NOMO-1 treated with DMSO at 0.1 percent for 48 hours (cell line): ENCODE measurements at regions not wholly inside any gene's neighbourhood (a gene's known extent, or its start where the extent isn't known, plus 50 kb on each side); places are given as distances from the start of the nearest gene placed in this dataset.
"Not testable (repeated sequence)": the region's sequence is repeated elsewhere in the genome, so short reads cannot be mapped to it uniquely, and the experiment has no call there.

ENCODE experiments used
- DNase-seq: peaks from one replicate; lab custom pipeline; 2025; ENCODE audit not compliant: unreplicated experiment; lab: John Stamatoyannopoulos, UW

DNA sequence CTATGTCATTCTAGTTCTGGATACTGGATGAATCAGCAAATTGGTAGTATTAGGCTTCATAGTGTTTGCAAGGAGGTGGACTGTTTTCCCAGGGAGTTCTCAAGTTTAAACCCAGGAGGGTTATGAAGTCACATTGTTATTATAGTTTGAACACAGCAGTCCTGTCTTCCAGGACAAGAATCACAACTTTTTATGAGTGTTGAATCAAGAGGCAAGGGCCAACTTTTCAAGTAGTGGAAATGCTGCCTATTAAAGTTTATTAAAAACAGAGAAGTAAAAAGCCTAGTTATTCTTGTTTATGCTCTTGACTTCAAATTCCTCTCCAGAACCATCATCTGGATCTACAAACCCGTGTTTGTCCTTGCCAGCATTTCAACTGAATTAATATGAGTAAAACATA, 86.3 kb upstream of the GOT2 start:
- DNase-seq: no peak

DNA sequence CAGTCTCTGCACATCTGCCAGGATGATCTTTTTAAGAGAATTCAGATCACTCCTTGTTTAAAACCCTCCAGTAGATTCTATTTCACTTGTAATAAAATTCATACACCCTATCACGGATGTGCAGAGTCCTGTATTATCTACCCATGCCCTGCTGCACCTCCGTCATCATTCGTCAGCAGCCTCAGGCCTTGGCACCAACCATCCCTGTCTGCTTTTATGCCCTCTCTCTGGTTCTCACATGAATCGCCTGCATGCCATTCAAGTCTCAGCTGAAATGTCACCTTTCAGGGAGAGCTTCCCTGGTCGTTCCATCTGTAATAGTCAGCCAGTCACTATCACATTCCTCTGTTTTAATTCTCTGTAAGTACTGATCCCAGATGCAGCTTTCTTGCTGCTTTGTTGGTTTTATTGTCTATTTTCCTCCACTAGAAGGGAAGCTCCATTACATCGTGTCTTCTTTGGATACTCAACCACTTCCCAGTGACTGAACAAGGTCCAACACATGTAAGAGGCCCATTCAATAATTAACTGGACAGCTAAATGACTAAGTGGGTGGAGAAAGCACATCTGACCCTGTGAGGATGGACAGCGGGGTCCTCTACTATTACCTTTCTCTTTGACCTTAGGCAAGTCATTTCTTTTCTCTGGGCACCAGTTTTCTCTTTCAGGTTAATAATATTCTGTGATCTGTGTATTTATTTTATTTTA, 81.2 kb upstream of the GOT2 start:
- DNase-seq: no peak

DNA sequence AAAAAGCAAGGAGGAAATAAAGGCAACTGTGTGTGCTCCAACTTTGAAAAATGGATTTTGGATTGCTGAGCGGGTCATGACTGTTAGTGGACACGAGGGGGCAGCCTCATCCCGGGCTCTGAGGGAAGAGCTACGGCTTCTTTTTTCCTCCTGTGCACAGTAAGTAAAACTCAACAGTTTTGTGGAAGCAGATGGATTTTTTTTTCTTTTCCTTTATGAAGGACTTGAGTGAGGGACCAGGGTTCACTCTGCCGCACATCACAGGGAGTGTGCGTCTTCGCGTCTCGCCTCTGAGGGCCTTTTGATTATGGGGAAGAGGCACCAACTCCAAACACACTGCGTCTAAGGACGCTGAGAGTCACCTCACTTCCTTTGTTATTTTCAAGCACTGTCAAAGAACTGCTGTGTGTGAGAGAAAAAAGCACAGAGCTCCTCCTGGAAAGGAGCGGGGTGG, 80.3 kb upstream of the GOT2 start:
- peak; percentile 63 for DNase-seq

DNA sequence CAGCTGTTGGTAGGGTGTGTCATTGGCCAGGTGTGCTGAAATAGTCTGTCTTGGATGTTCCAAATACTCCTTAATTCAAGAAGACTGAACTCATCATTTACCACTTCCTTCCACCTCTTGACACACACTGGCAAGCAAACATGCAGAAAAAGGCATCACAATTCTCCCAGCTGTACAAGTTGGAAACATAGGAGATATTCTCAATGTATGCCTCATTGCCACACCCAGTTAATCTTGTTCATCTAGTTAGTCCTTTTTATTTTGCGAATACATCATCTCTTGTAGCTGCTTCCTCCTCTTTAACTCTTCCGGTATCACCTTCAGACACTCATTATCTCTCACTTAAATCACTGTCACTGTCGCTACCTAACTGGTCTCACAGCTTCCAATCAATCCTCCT, 75.1 kb upstream of the GOT2 start:
- no peak for DNase-seq

DNA sequence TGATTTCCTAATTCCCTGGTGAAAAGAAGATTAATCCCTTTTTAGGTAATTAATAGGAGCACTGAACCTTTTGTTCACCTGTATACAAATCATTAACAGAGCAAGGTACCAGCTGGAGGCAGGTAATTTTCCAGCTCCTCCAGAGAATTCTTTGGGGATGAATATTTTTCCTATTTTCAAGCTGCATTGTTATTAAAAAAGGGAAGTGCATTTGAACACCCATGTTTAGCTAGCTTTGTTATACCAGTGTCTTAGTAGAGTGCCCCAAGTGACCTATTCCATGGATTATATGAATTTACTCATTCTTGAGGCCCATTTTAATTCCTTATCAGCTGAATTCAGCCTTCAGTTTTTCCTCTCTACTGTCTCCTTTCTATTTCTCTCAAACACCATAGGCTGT, 73.2 kb upstream of the GOT2 start:
- no peak for DNase-seq

DNA sequence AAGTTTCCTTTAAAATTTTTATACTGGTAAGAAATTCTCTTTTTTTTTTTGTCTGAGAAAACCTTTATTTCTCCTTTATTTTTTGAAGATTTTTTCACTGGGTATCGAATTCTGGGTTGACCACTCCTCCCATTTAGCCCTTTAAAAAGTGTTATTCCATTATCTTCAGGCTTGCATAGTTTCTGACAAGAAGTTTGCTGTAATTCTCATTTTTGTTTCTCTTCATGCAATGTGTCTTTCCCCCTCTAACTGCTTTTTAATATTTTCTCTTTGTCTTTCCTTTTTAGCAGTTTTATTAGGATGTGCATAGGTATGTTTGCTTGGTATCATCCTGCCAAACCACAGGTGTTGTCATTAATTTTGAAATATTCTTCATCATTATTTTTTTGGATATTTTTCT, 67.7 kb upstream of the GOT2 start:
- no peak for DNase-seq

DNA sequence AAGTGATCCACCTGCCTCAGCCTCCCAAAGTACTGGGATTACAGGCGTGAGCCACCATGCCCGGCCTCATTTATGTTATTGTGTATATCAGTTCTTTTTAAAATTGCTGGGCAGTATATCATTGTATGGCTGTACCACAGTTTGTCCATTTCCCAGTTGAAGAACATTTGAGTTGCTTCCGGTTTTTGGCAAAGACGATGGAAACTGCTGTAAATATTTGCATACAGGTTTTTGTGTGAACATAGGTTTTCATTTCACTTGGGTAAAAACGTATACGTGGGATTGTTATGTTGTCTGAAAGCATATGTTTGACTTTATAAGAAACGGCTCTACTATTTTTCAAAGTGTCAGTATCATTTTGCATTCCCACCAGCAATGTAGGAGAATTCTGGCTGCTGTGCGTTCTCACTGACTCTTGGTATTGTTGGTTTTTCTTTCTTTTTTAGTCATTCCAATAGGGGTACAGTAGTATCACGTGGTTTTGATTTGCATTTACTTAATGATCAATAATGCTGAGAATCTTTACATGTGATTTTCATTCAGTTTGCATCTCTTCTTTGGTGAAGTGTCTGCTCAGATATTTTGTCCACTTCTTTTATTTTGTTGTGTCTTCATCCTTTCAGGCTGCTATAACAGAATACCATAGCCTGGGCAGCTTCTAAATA, 63.2 kb upstream of the GOT2 start:
- no peak for DNase-seq

DNA sequence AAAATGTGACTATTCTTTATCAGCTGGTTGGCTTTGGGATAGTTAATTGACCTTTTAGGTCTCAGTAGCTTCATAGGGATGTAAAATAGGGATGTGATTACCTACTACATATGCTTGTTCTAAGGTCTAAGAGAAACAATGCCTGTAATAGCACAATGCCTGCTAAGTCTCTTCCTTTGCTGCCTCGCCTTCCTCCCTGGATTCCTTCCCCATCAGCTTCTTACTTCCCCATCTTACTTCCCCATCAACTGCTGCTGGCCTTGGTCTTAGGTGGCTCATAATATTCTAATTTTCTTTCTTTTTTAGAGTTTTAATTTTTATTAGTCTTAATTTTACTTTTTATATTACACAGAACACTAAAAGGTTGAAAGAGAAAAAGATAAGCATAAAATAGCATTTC, 59.2 kb upstream of the GOT2 start:
- DNase-seq: peak; percentile 44

DNA sequence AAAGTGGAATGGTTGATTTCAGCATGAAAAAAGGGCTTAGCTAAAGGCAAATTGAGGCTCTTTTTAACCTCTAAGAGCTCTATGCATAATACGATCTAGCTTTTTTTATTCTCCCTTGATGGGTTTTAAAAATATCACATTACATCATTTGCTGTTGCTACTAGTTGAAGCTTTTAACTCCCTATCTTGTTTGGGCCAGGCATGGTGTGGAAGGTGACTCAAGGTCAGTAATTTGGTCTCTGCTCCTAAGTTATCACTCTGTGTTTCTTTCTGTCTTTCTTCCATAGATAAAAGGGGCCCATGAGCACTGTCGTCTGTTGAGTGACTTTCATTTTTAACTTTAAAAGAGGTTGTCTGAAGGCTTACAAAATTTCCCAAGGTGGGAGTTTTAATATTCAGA, 58.1 kb upstream of the GOT2 start:
- no peak for DNase-seq

DNA sequence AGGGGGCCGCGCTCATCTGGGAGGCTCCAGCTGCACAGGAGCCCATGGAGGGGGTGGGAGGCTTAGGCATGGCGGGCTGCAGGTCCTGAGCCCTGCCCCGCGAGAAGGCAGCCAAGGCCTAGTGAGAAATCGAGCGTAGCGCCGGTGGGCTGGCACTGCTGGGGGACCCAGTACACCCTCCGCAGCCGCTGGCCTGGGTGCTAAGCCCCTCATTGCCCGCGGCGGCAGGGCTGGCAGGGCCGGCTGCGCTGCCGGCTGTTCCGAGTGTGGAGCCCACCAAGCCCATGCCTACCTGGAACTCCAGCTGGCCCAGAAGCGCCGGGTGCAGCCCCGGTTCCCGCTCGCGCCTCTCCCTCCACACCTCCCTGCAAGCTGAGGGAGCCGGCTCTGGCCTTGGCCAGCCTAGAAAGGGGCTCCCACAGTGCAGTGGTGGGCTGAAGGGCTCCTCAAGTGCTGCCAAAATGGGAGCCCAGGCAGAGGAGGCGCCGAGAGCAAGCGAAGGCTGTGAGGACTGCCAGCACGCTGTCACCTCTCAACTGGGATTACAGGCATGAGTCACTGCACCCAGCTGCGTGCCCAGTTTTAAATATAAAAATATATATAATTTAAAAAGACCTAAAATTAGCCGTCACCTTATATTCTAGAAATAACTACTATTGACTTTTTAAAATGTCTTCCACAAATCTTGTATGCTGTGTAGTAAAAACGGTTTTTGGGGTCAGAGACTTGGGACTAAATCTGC, 56.9 kb upstream of the GOT2 start:
- not testable (repeated sequence) for DNase-seq

DNA sequence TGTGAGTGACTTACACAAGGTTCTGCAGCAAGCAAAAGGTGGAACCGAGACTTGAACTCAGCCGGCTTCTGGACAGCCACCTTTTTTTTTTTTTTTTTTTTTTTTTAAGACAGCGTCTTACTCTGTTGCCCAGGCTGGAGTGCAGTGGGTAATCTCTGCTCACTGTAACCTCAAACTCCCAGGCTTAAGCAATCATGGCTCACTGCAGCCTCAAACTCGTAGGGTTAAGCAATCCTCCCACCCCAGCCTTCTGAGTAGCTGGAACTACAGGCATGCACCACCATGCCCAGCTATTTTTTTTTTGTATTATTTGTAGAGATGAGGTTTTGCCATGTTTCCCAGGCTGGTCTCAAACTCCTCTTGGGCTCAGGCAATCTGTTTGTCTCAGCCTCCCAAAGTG, 55.2 kb upstream of the GOT2 start:
- DNase-seq: peak; percentile 49
